Fibroblast of lung (primary cell): ENCODE measurements at regions not wholly inside any gene's neighbourhood (a gene's known extent, or its start where the extent isn't known, plus 50 kb on each side); places are given as distances from the start of the nearest gene placed in this dataset.

ENCODE experiments used
- CTCF ChIP-seq, 2 donors: IDR thresholded peaks in 1 of 2; conservative IDR thresholded peaks in 1 of 2; 1 replicate in 1 of 2; 2 replicates in 1 of 2; pipeline ENCODE4 v1.5.1; 2011 to 2012; ENCODE audit warnings: low read length in 2 of 2, control low read depth in 1 of 2, inconsistent platforms in 1 of 2, low read depth in 1 of 2, mild to moderate bottlenecking in 1 of 2
- EZH2 ChIP-seq: IDR thresholded peaks from 2 replicates; pipeline ENCODE4 v1.5.1; 2012; ENCODE audit warnings: low read length, control low read depth, mild to moderate bottlenecking; ENCODE audit errors: missing control alignments

GRCh38 chr5:82728926-82729702 lies 348.1 kb downstream of the TMEM167A start:
- TF ChIP-seq CTCF (conservative IDR thresholded peaks at IDR 0.05 in 1 of 2, IDR thresholded peaks at IDR 0.05 in 1 of 2; ENCODE audit: low read depth in 1 of 2, low read length in 2 of 2) = no peak
- TF ChIP-seq EZH2 = no peak
